Stimulated activated CD4-positive, alpha-beta T cell treated with anti-CD3 and anti-CD28 coated beads, Interleukin-4, amount 100 ng/mL, for 24 hours (primary cell): ENCODE measurements at regions not wholly inside any gene's neighbourhood (a gene's known extent, or its start where the extent isn't known, plus 50 kb on each side); places are given as distances from the start of the nearest gene placed in this dataset.
"Not testable (repeated sequence)": the region's sequence is repeated elsewhere in the genome, so short reads cannot be mapped to it uniquely, and the experiment has no call there.

Experiments used
- DNase-seq: peaks from one replicate; pipeline ENCODE4 v3.0.0-alpha.2; 2020

DNA sequence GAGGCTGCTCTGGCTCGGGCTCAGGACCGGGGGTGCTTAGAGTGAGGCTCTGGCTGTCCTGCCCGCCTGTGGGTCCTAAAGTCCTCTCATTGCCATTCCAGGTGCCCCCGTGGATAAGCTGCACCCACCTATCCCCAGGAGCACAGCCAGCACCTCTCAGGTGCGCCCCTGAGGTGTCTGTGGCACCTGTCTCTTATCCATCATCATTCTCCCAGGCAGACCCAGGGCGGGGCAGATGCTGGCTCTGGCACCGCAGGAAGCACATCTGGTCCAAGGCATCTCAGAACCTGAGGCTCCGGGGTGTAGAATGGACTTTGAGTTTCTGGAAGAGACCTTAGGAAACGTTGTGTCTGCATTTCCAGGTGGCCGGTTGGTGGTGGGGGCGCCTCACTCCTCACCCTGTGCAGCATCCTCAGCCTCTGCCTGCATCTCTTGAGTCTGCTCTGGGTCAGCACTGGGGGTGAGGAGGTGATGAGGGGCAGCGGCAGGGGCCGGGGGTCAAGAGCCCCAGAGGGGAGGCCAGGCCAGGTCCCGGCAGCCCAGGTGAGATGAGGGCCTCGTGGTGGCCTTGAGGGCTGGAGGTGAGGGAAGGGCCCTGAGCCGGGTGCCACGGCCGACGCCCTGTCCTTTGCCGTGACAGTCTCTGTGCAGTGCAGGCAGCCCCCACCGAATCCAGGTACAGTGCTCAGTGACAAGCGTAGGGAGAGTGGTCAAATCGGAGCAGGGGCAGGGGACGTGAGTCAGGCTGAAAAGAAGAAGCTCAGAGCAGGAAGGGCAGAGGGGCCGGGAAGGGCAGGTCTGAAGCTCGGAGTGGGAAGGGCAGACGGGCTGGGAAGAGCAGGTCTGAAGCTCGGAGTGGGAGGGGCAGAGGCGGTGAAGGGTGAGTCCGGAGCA is 173.5 kb downstream of the NPIPB11 start:
- DNase-seq, result no peak

DNA sequence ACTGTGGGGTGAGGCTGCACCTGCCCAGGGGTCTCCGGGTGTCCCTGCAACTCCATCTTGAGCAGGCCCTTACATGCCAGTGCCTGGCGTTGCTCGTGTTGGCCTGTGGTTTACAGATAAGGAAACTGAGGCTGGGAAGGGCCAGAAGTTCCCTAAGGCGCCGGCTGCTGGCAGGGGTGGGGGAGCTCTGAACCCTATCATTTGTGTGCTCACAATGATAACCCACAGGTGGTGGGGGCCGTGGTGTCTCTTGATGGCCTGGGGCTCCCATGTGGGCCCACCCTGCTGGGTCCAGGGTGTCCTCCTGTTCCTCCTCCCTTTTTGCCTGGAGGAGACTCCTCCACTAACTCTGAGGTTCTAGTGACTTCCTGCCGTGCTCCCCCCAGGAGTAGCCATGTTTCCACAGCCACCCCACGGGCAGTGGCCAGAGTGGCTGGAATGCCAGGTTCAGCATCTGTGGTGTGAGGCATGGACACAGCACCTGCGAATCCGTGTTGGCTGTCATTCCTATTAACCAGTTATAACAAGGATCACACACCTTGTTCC is 174.3 kb downstream of the NPIPB11 start:
- not testable (repeated sequence) for DNase-seq

DNA sequence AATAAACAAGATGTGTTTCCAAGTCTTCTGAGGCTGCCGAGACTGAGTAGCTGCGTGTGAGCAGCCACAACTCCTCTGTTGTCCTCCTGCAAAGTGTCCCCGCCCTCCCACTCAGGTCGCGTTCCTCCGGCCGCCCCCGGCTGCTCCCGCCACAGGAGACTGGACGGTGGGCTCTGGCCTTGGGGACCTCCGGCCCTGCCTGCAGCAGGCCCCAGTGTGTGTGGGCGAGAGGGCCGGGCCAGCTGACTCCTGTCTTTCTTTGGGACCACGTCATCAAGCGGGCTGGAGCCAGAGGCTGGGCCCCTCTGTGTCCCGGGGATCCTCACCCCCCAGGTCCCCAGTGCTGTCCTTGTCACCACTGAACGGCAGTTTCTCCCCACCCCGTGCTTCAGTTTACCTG is 175.3 kb downstream of the NPIPB11 start:
- no peak for DNase-seq

DNA sequence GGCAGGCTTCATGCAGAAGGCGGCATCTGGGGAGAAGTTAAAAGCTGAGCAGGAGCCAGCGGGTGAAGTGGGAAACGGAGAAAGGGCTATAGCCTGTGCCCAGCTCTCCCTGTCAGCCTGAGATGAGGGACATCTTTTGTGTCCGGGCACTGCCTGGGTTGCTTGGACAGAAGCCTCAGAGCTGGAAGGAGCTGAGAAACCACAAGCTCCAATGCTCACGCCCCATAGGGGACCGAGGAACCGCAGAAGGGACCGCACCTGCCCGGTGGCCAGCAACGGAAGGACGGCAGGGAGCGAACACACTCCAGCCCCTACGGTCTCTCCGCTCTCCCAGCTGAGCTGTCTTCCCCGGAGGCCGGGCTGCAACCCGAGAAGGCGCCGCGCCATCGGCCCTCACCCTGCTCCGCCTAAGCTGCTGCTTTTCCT is 175.8 kb downstream of the NPIPB11 start:
- DNase-seq, result no peak

DNA sequence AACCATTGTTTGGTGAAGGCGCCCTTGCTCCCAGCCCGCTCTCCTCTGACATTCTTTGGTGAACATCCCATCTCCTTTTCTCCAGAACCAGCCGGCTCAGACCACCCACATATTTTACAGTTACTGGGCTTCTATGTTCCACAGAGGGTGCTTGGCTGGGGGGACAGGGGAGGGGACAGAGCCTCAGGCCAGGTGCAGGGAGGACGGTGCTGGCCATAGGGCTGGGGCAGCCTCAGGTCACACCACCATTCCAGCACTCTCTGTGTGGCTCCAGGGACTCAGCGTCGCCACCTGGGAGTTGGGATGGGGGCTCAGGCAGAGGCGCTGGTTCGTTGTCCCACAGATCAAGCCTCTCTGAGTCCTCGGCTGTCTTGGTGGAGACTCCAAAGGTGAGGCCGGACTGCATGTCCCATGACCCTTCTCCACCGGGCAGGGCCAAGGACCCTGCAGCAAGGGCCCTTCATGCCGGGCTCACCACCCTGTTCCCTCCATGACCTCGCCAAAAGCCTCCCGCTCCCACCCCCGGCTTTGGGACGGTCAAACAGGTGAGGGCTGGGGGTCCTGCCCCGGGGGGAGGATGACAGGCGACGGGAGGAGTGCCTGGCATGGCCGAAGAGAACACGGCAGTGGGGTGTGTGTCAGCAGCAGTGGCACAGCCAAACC is 176.4 kb downstream of the NPIPB11 start:
- DNase-seq, result not testable (repeated sequence)

DNA sequence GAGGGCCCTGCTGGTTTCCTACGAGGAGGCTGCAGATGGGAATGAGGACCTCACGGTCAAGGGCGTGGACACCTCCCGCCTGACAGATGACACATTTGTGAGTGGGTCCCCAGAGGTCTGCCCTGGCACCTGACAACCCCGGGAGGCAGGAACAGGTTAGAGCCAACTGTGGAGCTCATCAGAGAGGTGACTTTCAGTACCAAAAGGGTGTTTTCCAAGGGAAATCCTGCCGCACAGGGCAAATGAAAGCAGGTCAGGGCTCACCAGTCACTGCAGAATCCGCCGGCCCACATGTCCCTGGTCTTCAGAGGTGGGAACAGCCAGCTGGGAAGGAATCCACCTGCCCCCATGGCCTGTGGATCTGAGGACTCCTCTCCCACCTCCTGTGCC is 176.9 kb downstream of the NPIPB11 start:
- not testable (repeated sequence) for DNase-seq

DNA sequence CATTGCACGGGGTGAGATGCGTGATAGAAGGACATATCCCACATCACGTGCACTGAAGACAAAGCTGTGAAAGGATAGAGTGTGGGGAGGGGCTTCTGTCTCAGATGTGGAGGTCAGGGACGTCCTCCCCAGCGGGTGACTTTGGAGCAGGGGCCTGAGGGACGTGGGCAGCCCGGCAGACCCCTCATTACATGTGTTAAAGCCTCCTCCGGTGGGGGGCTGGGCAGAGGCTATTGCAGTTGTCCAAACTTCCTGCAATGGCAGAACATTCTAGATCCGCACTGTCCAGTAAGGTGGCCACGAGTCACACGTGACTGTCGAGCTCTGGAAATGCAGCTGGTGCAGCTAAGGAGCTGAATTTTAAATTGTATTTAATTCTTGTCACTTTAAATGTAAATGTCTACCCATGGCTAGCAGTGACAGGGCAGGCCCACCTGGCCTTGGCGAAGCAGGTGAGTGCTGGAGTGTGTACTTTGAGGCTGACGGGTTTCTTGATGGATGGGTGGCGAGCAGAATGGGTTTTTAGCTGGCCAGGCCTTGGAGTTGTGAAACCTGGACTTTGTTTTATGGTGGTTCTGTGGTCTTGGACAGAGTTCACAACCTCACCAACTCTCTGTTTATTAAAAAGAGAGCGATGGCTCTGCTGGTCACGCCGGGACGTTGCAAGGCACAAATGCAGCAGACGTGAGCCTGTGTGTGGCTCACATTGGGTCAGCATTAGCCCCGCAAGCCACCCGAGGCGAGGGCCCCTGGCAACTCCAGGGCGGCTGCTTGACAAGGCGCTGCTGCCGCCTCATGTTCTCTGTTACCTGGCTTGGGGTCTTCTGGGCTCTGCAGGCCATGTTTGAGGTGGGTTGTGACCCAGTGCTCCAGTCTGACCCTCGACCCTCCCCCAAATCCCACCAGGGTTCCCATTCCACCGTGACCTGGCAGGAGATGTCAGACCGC is 177.6 kb downstream of the NPIPB11 start:
- not testable (repeated sequence) for DNase-seq

DNA sequence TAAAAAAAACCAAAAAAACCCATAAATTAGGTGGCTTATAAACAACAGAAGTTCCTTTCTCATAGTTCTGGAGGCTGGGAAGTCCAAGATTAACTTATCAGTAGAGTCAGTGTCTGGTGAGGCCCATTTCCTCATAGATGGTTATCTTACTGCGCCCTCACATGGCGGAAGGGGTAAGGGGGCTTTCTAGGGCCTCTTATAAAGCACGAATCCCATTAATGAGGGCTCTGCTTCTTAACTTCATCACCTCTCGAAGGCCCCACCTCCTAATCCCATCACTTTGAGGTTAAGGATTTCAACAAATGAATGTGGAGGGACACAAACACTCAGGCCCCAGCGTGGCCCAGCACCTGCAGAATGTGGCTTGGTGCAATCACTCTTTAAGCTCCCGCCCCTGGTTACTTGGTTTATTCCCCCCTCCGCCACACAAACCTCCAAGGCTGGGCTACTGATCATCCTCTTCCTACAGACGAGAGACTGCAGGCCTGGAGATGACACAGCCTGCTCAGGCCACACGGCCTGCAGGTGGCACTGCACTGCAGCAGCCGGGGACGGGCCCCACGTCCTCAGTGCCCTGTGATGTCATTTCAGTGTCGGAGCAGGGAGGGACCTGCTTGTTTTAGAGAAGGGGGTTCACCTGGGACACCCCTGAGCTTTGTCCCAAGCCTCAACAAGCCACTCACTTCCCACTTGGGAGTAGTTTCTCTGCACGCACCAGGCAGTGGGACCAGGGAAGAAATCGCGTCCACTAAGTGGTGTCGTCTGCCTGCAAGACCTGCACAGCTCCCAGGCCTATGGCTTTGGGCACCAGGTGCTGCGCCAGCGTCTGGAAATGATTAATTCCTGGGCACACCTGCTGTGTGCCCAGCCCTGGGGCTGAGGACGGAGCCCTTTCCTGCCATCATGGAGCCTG is 178.5 kb downstream of the NPIPB11 start:
- peak; percentile 25 for DNase-seq

DNA sequence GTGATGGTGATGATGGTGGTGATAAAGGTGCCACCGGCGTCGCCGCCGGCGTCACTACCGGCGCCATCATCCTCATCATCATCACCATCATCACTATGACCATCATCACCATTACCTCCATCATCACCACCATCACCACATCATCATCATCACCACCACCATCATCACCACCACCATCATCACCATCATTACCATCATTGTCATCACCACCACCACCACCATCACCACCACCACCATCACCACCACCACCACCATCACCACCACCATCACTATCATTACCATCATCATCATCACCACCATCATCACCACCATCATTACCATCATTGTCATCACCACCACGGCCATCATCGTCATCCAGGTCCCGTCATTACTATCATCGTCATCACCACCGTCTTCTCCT is 179.7 kb downstream of the NPIPB11 start:
- no peak for DNase-seq

DNA sequence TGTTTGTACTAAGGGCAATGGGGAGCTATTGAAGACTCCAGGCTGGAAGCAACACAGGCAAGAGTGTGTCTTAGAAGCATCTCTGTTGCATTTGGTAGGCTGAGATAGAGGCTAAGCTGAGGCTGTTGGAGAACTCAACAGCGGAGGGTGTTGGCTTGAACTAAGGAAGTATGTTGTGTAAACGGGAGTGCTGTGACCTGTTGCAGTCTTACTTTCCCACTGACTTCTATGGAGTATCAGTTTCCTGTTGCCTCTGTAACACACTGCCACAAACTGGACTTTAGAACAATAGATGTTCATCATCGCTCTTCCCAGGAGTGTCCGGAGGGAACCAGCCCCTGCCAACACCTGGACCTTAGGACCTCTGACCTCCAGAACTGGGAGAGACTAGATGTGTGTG is 181.8 kb downstream of the NPIPB11 start:
- not testable (repeated sequence) for DNase-seq

DNA sequence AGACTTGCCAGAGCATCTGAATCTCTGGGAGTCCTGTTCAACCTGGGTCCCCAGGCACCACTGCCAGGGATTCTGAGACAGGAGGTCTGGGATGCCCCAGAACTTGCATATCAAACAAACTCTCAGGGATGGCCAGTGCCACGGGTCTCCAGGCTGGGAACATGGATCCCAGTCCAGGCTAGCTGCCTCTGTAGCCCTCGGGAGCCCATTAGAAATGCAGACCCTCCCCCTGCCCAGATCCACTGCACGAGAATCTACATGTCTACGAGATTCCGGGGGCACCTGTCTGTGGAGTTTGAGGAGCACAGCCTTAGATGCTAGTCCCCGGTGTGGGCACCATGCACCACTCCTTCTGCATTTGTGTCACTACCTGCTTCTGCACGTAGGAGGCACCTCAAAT is 183.9 kb downstream of the NPIPB11 start:
- DNase-seq, result not testable (repeated sequence)

DNA sequence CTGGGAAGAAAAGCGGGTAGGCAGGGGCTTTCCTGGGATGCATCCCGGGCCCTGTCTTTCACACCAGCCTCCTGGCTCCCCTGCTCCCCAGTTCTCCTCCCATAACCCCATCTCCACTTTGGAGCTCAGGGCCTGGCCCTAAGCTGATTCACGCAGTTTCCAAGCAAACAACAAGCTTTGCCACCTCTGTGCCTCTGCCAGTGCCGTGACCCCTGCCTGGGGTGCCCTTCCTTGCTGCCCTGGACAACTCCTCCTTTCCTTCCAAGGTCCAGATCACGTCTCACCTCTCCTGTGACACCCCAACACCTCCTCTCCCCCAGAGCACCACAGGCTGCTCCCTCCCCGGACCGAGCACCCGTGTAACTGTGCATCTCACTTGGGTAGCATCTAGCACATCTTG is 184.5 kb downstream of the NPIPB11 start:
- not testable (repeated sequence) for DNase-seq

DNA sequence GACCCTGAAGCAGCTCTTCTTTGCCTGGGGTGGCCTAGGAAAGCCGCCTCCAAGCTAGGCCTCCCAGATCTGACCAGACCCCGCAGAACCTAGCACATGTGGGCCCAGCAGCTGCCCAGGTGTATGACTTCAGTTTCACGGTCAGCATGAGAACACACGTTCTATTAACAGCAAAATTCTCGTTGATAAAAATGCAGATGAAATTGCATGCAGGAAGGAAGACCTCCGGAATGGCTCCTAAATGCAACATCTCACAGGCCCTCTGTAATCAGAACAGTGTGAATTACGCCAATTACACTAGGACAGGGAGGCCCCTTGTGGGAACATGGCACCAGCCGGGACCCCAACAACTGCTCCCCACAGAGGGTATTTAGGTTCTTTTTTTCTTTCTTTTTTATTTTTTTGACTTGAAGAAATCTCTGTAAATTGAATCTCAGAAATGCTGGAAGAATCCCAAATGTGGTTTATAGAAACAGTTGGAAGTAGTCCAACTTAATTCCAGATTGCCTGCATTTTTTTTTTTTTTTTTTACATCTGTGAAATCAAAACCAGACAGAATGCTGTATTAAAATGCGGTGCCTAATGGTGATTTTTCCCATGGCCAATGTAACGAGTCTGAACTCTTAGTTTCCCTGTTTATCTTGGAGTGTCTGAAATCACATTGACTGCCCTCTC is 185.1 kb downstream of the NPIPB11 start:
- not testable (repeated sequence) for DNase-seq

DNA sequence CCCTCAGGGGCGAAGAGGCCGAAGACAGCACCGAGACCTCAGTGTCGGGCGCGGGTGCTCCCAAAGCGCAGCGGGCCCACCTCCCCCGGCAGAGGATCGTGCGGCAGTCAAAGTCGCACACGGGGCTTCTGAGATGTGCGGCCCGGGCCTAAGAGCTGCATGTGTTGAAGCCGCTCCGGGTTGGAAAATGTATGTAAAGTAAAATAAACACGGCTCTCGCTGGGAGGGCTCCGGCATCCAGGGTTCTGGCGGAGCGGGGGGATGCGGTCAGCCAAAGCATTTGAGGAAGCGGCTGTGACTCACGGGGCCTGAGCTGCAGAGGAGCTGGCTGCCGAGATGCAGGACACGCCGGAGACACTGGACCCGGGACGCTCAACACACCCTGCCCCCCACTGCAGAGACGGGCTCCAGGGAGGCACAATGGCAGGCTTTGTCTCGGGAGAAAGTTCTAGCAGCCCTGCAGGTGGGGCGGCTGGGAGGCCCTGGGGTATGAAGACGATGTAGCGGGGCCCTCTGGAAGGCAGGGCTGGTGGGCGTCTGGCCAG is 185.8 kb downstream of the NPIPB11 start:
- DNase-seq, result not testable (repeated sequence)

DNA sequence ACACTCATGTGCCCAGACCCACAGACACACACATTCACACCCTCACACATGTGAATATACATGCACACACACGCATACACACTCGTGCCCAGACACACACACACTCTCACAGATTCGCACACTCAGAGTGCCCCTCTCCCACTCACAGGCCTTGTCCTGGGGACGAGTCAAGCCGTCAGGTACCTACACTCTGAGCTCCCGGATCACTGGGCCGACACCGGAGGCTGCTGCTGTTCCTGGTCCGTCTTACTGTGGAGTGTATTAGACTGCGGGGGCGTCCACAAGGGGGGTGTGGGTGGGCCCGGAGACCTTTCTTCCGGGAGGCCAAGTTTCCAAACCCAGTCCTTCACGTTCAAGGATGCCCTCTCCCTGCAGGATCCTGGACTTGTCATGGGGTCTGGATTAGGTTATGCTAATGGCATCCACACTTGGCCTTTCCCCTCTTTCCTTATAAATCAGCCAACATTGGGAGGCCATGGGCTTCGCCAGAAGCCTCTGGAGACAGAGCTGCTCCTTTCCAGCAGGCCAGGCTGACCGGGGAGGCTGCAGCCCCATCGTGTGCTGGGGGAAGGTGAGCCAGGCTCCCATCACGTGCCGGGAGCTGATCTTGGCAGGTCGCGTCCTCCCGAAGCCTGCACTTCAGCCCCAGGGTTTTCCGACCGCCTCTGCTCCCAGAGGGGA is 186.4 kb downstream of the NPIPB11 start:
- DNase-seq, result not testable (repeated sequence)

DNA sequence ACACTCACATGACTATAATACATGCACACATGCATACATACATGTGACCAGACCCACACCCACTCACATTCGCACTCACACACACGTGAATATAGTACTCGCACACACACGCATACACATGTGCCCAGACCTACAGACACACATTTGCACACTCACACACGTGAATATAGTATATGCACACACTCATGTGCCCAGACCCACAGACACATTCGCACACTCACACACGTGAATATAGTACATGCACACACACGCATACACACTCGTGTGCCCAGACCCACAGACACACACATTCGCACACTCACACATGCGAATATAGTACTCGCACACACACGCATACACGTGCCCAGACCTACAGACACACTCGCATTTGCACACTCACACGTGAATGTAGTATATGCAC is 186.9 kb downstream of the NPIPB11 start:
- DNase-seq, result not testable (repeated sequence)

DNA sequence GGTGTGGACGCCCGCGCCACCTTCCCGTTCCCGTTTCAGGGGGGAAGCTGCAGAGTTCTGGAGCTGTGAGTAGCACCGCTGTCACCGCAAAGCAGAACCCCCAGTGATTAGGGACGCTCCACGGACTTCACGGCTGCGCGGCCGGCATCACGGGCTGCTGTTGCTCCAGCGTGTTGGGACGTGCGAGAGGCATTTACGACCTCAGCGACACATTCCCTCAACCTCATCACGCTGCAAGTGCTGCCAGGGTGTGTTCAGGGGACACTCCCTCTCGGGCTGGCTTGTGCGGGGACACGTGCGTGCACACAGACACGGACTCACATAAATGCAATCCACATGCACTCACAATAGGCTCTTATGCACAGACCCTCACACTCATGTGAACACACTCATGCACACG is 187.9 kb downstream of the NPIPB11 start:
- DNase-seq, result not testable (repeated sequence)

DNA sequence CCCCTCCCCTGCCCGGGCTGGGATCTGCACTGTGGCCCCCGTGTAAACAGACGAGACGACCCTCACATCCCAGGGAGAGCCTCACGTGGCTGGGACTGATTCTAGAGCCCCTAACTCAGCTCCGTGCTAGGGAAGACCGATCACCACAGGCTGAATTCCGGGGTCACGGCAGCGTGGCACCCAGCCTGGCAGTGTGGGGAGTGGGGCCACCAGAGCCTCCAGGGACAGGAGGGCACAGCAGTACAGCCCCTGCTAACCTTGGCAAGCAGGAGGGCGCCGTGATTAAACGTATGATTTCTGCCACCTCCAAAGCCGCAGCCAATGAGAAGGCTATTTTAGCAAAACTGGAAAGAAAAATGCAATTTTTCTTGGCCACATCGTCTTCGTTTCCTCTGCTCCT is 188.3 kb downstream of the NPIPB11 start:
- not testable (repeated sequence) for DNase-seq

DNA sequence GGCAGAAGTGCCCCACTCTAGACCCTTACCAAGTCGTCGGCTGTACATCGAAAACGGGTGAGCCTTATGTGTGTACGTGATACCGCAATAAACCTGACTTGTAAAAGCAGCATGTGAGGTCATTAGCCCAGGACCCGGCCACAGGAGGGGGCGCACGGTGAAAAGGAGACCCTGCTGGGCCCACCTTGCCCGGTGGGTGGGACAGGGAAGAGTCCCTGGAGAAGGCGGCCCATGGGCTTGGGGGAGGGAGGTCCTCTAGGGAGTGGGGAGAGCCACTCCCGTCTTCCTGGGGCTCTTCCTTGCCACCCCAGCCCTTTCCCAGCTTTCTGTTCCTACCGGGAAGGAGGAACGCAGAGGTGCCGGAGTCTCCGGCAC is 188.8 kb downstream of the NPIPB11 start:
- DNase-seq, result not testable (repeated sequence)
